ENCODE measurements at regions not wholly inside any gene's neighbourhood (a gene's known extent, or its start where the extent isn't known, plus 50 kb on each side); places are given as distances from the start of the nearest gene placed in this dataset.
A peak's percentile ranks its signal among the peaks of the same experiment; 100 is the strongest.

DNA sequence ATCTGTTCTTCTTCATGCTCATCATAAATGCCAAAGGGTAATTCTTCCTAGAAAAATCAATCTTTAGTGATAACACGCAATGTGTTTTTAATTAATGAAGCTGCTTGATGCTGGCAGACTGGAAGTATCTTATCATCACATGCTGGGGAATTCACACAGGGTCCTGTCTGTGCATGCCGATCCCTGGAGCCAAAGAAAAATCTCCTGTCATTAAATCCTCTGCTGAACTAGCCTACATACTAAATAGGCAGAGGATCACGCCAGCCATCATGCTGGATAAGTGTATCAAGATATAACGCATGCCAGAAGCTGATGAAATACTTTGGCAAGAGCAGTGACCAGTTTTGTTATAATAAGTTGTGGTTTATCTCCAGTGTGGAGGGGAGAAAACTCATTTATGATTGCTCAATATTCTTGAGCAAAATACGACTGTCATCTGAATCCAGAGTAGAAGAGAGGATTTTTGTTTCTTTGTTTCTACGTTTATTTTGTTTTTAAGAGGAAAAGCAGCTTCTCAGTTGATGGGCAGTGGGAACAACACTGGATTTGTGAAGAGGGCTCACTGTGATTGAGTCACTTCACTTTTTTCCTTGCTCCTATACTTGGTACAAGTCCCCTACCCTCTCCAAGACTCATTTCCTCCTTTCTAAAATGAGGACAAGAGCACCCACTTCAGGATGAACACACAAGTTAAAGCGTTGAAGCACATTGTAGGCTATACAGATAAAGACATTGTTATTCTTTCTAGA, 649.1 kb downstream of the TNS3 start:
- ATAC-seq, result peak; percentile 58; the same call in 1 of the 2 replicates
- Mint-ChIP-seq H3K27ac (no peak overlapping the region), H3K36me3 (no peaks in the 10 kb centered on the region), H3K4me3 (no peak overlapping the region), H3K4me1 (no peaks in the 10 kb centered on the region), H3K27me3 (ENCODE audit: low read depth) (no peaks in the 10 kb centered on the region), H3K9me3 (no peaks in the 10 kb centered on the region)
- POLR2A ChIA-PET, result no interaction called here
- TF ChIP-seq, protein P1, sequence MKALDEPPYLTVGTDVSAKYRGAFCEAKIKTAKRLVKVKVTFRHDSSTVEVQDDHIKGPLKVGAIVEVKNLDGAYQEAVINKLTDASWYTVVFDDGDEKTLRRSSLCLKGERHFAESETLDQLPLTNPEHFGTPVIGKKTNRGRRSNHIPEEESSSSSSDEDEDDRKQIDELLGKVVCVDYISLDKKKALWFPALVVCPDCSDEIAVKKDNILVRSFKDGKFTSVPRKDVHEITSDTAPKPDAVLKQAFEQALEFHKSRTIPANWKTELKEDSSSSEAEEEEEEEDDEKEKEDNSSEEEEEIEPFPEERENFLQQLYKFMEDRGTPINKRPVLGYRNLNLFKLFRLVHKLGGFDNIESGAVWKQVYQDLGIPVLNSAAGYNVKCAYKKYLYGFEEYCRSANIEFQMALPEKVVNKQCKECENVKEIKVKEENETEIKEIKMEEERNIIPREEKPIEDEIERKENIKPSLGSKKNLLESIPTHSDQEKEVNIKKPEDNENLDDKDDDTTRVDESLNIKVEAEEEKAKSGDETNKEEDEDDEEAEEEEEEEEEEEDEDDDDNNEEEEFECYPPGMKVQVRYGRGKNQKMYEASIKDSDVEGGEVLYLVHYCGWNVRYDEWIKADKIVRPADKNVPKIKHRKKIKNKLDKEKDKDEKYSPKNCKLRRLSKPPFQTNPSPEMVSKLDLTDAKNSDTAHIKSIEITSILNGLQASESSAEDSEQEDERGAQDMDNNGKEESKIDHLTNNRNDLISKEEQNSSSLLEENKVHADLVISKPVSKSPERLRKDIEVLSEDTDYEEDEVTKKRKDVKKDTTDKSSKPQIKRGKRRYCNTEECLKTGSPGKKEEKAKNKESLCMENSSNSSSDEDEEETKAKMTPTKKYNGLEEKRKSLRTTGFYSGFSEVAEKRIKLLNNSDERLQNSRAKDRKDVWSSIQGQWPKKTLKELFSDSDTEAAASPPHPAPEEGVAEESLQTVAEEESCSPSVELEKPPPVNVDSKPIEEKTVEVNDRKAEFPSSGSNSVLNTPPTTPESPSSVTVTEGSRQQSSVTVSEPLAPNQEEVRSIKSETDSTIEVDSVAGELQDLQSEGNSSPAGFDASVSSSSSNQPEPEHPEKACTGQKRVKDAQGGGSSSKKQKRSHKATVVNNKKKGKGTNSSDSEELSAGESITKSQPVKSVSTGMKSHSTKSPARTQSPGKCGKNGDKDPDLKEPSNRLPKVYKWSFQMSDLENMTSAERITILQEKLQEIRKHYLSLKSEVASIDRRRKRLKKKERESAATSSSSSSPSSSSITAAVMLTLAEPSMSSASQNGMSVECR (CRISPR knock-in tag; IDR thresholded peaks at IDR 0.05; ENCODE audit: borderline replicate concordance), result no peak
- TF ChIP-seq TEAD4 (CRISPR knock-in tag; IDR thresholded peaks at IDR 0.05), result no peak
- DNase-seq (ENCODE audit: low spot score), result no peak
- CTCF ChIA-PET, result no interaction called here

DNA sequence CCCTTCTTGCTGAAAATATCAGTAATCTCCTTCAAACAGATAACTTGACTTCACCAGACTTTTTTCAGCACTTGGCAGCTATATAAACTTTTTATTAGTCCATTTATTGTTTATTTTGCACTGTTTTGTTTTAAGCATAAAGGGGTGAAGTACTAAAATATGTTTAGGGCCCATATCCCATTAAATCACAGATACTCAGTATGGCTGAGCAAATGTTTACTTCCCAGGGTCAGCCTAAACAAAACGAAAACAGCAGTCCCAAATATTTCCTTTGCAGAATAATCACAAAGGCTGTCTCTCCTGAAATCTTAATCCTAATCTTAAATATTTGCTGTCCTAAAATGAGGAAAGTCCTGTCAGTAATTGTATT, 649.6 kb downstream of the TNS3 start:
- DNase-seq (ENCODE audit: low spot score) (no peak), ATAC-seq (no peak)
- Mint-ChIP-seq H3K27me3 (ENCODE audit: low read depth) (no peaks in the 10 kb centered on the region), H3K36me3 (no peaks in the 10 kb centered on the region), H3K9me3 (no peaks in the 10 kb centered on the region), H3K4me1 (no peaks in the 10 kb centered on the region), H3K4me3 (no peak overlapping the region), H3K27ac (no peak overlapping the region)
- no peak for TF ChIP-seq ESRRA (CRISPR knock-in tag; IDR thresholded peaks at IDR 0.05; ENCODE audit: borderline replicate concordance)
- TF ChIP-seq ZNF671 (CRISPR knock-in tag; IDR thresholded peaks at IDR 0.05), result no peak
- TF ChIP-seq, protein P2, sequence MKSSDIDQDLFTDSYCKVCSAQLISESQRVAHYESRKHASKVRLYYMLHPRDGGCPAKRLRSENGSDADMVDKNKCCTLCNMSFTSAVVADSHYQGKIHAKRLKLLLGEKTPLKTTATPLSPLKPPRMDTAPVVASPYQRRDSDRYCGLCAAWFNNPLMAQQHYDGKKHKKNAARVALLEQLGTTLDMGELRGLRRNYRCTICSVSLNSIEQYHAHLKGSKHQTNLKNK (CRISPR knock-in tag; IDR thresholded peaks at IDR 0.05), result no peak
- no peak for TF ChIP-seq IRF2 (CRISPR knock-in tag; IDR thresholded peaks at IDR 0.05; ENCODE audit: borderline replicate concordance, low read depth)
- TF ChIP-seq, protein P3, sequence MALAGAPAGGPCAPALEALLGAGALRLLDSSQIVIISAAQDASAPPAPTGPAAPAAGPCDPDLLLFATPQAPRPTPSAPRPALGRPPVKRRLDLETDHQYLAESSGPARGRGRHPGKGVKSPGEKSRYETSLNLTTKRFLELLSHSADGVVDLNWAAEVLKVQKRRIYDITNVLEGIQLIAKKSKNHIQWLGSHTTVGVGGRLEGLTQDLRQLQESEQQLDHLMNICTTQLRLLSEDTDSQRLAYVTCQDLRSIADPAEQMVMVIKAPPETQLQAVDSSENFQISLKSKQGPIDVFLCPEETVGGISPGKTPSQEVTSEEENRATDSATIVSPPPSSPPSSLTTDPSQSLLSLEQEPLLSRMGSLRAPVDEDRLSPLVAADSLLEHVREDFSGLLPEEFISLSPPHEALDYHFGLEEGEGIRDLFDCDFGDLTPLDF (CRISPR knock-in tag; IDR thresholded peaks at IDR 0.05), result no peak
- no peak for TF ChIP-seq NR1H2 (CRISPR knock-in tag; IDR thresholded peaks at IDR 0.05)
- TF ChIP-seq, protein P4, sequence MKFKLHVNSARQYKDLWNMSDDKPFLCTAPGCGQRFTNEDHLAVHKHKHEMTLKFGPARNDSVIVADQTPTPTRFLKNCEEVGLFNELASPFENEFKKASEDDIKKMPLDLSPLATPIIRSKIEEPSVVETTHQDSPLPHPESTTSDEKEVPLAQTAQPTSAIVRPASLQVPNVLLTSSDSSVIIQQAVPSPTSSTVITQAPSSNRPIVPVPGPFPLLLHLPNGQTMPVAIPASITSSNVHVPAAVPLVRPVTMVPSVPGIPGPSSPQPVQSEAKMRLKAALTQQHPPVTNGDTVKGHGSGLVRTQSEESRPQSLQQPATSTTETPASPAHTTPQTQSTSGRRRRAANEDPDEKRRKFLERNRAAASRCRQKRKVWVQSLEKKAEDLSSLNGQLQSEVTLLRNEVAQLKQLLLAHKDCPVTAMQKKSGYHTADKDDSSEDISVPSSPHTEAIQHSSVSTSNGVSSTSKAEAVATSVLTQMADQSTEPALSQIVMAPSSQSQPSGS (CRISPR knock-in tag; IDR thresholded peaks at IDR 0.05; ENCODE audit: borderline replicate concordance, low read depth), result no peak
- TF ChIP-seq, protein P5, sequence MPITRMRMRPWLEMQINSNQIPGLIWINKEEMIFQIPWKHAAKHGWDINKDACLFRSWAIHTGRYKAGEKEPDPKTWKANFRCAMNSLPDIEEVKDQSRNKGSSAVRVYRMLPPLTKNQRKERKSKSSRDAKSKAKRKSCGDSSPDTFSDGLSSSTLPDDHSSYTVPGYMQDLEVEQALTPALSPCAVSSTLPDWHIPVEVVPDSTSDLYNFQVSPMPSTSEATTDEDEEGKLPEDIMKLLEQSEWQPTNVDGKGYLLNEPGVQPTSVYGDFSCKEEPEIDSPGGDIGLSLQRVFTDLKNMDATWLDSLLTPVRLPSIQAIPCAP (CRISPR knock-in tag; IDR thresholded peaks at IDR 0.05), result no peak
- no peak for TF ChIP-seq ATF1 (CRISPR knock-in tag; IDR thresholded peaks at IDR 0.05)
- TF ChIP-seq, protein P6, sequence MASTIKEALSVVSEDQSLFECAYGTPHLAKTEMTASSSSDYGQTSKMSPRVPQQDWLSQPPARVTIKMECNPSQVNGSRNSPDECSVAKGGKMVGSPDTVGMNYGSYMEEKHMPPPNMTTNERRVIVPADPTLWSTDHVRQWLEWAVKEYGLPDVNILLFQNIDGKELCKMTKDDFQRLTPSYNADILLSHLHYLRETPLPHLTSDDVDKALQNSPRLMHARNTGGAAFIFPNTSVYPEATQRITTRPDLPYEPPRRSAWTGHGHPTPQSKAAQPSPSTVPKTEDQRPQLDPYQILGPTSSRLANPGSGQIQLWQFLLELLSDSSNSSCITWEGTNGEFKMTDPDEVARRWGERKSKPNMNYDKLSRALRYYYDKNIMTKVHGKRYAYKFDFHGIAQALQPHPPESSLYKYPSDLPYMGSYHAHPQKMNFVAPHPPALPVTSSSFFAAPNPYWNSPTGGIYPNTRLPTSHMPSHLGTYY (CRISPR knock-in tag; IDR thresholded peaks at IDR 0.05), result no peak
- TF ChIP-seq, protein P7, sequence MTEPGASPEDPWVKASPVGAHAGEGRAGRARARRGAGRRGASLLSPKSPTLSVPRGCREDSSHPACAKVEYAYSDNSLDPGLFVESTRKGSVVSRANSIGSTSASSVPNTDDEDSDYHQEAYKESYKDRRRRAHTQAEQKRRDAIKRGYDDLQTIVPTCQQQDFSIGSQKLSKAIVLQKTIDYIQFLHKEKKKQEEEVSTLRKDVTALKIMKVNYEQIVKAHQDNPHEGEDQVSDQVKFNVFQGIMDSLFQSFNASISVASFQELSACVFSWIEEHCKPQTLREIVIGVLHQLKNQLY (CRISPR knock-in tag; IDR thresholded peaks at IDR 0.05), result no peak
- TF ChIP-seq HMGA2 (CRISPR knock-in tag; IDR thresholded peaks at IDR 0.05), result no peak
- TF ChIP-seq ZNF317 (CRISPR knock-in tag; IDR thresholded peaks at IDR 0.05; ENCODE audit: borderline replicate concordance, low read depth), result no peak
- no peak for TF ChIP-seq ELF4 (CRISPR knock-in tag; IDR thresholded peaks at IDR 0.05; ENCODE audit: low read depth)
- TF ChIP-seq, protein P8, sequence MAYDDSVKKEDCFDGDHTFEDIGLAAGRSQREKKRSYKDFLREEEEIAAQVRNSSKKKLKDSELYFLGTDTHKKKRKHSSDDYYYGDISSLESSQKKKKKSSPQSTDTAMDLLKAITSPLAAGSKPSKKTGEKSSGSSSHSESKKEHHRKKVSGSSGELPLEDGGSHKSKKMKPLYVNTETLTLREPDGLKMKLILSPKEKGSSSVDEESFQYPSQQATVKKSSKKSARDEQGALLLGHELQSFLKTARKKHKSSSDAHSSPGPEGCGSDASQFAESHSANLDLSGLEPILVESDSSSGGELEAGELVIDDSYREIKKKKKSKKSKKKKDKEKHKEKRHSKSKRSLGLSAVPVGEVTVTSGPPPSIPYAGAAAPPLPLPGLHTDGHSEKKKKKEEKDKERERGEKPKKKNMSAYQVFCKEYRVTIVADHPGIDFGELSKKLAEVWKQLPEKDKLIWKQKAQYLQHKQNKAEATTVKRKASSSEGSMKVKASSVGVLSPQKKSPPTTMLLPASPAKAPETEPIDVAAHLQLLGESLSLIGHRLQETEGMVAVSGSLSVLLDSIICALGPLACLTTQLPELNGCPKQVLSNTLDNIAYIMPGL (CRISPR knock-in tag; IDR thresholded peaks at IDR 0.05), result no peak
- CTCF ChIA-PET, result no interaction called here
- POLR2A ChIA-PET, result no interaction called here
